ENCODE measurements at regions not wholly inside any gene's neighbourhood (a gene's known extent, or its start where the extent isn't known, plus 50 kb on each side); places are given as distances from the start of the nearest gene placed in this dataset.

GRCh38 chr13:72637561-72637960 is 89.9 kb downstream of the MZT1 start:
- TF ChIP-seq, protein P1, sequence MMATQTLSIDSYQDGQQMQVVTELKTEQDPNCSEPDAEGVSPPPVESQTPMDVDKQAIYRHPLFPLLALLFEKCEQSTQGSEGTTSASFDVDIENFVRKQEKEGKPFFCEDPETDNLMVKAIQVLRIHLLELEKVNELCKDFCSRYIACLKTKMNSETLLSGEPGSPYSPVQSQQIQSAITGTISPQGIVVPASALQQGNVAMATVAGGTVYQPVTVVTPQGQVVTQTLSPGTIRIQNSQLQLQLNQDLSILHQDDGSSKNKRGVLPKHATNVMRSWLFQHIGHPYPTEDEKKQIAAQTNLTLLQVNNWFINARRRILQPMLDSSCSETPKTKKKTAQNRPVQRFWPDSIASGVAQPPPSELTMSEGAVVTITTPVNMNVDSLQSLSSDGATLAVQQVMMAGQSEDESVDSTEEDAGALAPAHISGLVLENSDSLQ (IDR thresholded peaks at IDR 0.05): no peak
- no peak for TF ChIP-seq TARDBP (IDR thresholded peaks at IDR 0.05)
- no peak for TF ChIP-seq CTBP1 (IDR thresholded peaks at IDR 0.05; ENCODE audit: borderline replicate concordance)
- TF ChIP-seq SUZ12 (IDR thresholded peaks at IDR 0.05): no peak
- TF ChIP-seq ZNF384 (IDR thresholded peaks at IDR 0.05): no peak
- TF ChIP-seq FOXA1 (IDR thresholded peaks at IDR 0.05): no peak
- TF ChIP-seq ARNT (IDR thresholded peaks at IDR 0.05): no peak
- TF ChIP-seq SP1 (IDR thresholded peaks at IDR 0.05): no peak
- TF ChIP-seq FOXM1 (IDR thresholded peaks at IDR 0.05; ENCODE audit: borderline replicate concordance): no peak
